GM20000 (cell line): ENCODE measurements at regions not wholly inside any gene's neighbourhood (a gene's known extent, or its start where the extent isn't known, plus 50 kb on each side); places are given as distances from the start of the nearest gene placed in this dataset.

ENCODE experiments used
- DNase-seq: peaks from one replicate; pipeline ENCODE4 v3.0.0; 2012; ENCODE audit warnings: low spot score
- TF ChIP-seq, protein P1 (sequence below): IDR thresholded peaks from 2 replicates; pipeline ENCODE4 v1.5.1; 2012; ENCODE audit warnings: mild to moderate bottlenecking, control low read depth; ENCODE audit errors: extremely low read depth, missing control alignments

- DNase-seq, result no peak
- TF ChIP-seq, protein P1, sequence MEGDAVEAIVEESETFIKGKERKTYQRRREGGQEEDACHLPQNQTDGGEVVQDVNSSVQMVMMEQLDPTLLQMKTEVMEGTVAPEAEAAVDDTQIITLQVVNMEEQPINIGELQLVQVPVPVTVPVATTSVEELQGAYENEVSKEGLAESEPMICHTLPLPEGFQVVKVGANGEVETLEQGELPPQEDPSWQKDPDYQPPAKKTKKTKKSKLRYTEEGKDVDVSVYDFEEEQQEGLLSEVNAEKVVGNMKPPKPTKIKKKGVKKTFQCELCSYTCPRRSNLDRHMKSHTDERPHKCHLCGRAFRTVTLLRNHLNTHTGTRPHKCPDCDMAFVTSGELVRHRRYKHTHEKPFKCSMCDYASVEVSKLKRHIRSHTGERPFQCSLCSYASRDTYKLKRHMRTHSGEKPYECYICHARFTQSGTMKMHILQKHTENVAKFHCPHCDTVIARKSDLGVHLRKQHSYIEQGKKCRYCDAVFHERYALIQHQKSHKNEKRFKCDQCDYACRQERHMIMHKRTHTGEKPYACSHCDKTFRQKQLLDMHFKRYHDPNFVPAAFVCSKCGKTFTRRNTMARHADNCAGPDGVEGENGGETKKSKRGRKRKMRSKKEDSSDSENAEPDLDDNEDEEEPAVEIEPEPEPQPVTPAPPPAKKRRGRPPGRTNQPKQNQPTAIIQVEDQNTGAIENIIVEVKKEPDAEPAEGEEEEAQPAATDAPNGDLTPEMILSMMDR, result no peak
Measured at GRCh38 chr3:23665741-23666140, 140.0 kb upstream of the UBE2E1 start.

- DNase-seq, result no peak
- TF ChIP-seq, protein P1, result no peak
Measured at GRCh38 chr3:23666818-23667217, 138.9 kb upstream of the UBE2E1 start.

DNA sequence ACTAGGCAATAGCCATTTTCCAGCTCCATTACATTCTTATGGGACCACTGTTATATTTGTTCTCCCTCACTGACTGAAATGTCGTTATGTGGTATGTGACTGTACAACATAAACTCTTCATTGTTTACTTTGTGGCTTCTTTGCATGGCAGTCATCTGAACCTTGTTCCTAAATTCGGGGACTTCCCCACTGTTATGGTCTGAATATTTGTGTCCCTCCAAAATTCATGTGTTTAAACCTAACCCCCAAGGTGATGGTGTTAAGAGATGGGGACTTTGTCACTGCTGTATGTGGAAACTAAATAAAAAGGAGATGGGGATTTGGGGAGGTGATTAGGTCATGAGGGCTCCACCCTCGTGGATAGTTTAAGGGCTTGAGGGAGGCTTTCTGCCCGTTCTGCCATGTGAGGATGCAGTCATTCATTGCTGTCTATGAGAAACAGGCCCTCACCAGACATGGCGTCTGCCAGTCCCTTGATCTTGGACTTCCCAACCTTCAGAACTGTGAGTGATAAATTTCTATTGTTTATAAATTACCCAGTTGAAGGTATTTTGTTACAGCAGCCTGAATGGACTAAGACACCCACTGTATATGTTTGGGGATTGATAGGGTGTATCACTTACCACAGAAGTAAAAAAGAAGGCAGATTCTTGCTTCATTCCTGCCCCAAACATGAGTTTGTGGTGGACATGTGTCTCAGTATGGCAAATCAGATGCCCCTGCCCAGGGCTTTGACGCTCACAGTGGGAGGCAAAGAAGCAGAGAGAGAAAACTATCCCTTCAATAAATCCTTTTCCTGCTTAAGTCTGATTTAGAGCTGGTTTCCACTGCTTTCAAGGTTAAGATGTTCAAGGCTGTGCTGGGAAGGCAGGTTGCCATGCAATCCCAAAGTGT is 138.0 kb upstream of the UBE2E1 start:
- no peak for DNase-seq
- TF ChIP-seq, protein P1, result no peak

DNA sequence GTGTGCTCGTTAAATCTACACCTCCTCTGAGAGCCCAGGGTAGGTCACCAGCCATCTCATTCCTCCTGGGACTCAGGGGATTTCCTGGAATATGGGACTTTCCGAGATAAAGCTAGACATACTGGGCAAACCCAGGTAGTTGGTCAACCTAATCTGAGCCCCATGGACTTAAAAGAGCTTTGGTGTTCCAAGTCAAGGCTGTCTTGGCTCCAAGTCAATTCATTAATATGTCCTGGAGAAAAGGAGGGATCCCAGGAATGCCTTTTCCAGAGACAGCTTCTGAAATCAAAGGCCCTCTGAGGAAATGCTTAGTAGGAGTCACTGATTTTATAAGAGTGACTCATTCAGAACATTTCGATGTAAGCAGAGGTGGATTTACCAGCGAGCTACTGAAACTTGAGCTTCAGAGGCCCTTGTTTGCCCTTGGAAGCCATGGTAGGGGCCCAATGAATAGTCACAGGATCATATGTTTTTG is 137.3 kb upstream of the UBE2E1 start:
- no peak for DNase-seq
- TF ChIP-seq, protein P1, result no peak

- TF ChIP-seq, protein P1, result no peak
- DNase-seq, result no peak
Measured at GRCh38 chr3:23669541-23670255, 136.1 kb upstream of the UBE2E1 start.

GRCh38 chr3:23671851-23672589 is 133.7 kb upstream of the UBE2E1 start:
- DNase-seq, result no peak
- TF ChIP-seq, protein P1, result no peak
